Sigmoid colon (tissue), 6 donors: ENCODE measurements at regions not wholly inside any gene's neighbourhood (a gene's known extent, or its start where the extent isn't known, plus 50 kb on each side); places are given as distances from the start of the nearest gene placed in this dataset.

Source experiments
- DNase-seq: peaks from one replicate; pipeline ENCODE4 v3.0.0-alpha.2; 2019
- H3K27ac ChIP-seq, 4 donors: fragments of 200-600 bp; sonication (generic); one replicate each; pipeline ENCODE4 v1.5.1; 2016 to 2019; ENCODE audit warnings: mild to moderate bottlenecking in 1 of 4
- H3K27me3 ChIP-seq, 3 donors: fragments of 200-600 bp; sonication (generic); one replicate each; pipeline ENCODE4 v1.5.1; 2019; ENCODE audit warnings: mild to moderate bottlenecking in 1 of 3
- H3K36me3 ChIP-seq, 4 donors: fragments of 200-600 bp; sonication (generic); one replicate each; pipeline ENCODE4 v1.5.1; 2016 to 2019
- H3K4me1 ChIP-seq, 4 donors: fragments of 200-600 bp; sonication (generic); one replicate each; pipeline ENCODE4 v1.5.1; 2017 to 2019
- H3K4me3 ChIP-seq, 4 donors: fragments of 200-600 bp; sonication (generic); one replicate each; pipeline ENCODE4 v1.5.1; 2017 to 2019; ENCODE audit warnings: mild to moderate bottlenecking in 2 of 4, moderate library complexity in 1 of 4
- H3K9me3 ChIP-seq, 4 donors: fragments of 200-600 bp in 3 of 4; sonication (generic) in 3 of 4; one replicate each; pipeline versions ENCODE4 v1.5.1 to v1.6.1; 2013 to 2019
- EP300 ChIP-seq, 4 donors: sonication (generic); formaldehyde crosslinking; IDR thresholded peaks; one replicate each; pipeline ENCODE4 v1.6.1; 2017; ENCODE audit warnings: antibody characterized with exemption in 4 of 4
- POLR2A ChIP-seq, 2 donors: fragments of 450-650 bp; IDR thresholded peaks; one replicate each; pipeline ENCODE4 v1.6.1; 2016; ENCODE audit warnings: antibody characterized with exemption in 2 of 2, mild to moderate bottlenecking in 2 of 2, moderate library complexity in 2 of 2
- POLR2AphosphoS5 ChIP-seq, 4 donors: sonication (generic); formaldehyde crosslinking; IDR thresholded peaks; one replicate each; pipeline ENCODE4 v1.6.1; 2017; ENCODE audit warnings: antibody characterized with exemption in 4 of 4
- WGBS, 2 donors: extraction: QIAGEN DNeasy Blood & Tissue Kit; methylation state at CpG; one replicate each; pipeline ENCODE4 v1.1.7; 2013; 5-methylcytosine and 5-hydroxymethylcytosine counted together
- intact Hi-C: fragments of 100-400 bp; cut with DNase I; formaldehyde crosslinking; loops from one replicate; pipeline ENCODE4 v1.15.1; 2023
- TF ChIP-seq, protein P1 (sequence below), 4 experiments: fragments of 450-650 bp in 3 of 4; fragments of 200-600 bp in 1 of 4; IDR thresholded peaks; one replicate each; pipeline ENCODE4 v1.5.1; 2016 to 2019; ENCODE audit warnings: antibody characterized with exemption in 4 of 4, mild to moderate bottlenecking in 3 of 4, moderate library complexity in 2 of 4
- donor health status: healthy with polysubstance abuse.
- donor health status: healthy.

DNA sequence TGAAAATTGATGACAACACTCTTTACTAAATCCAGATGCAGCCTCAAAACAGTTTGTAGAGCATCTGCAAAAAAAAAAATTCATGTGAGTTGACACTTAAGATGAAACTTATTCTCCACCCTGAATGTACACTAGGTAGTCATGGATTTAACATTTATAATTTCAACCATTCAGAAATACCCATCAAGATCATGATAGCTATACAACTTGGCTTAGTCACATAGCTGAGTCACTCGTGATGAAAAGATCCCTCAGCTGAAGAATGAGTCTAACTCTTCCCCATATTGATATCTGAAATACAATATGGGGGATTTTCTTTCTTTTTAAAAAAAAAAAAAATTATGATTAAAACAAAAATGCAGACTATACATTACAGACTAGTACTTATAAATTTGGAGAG, 104.8 kb upstream of the PLEKHG7 start:
- Histone ChIP-seq H3K27ac (no peak overlapping the region), H3K36me3 (no peaks in the 10 kb centered on the region), H3K9me3 (peaks cover 0 to 8% (median 0%) of the 10 kb centered on the region in 4 donors), H3K27me3 (no peaks in the 10 kb centered on the region), H3K4me1 (no peaks in the 10 kb centered on the region), H3K4me3 (no peak overlapping the region)
- no peak for DNase-seq
- TF ChIP-seq EP300 (IDR thresholded peaks at IDR 0.05), result no peak
- intact Hi-C loops, result no loop called here
- WGBS, 2 donors, result 66 to 68% methylated on average over 1 of the region's 1 CpG

DNA sequence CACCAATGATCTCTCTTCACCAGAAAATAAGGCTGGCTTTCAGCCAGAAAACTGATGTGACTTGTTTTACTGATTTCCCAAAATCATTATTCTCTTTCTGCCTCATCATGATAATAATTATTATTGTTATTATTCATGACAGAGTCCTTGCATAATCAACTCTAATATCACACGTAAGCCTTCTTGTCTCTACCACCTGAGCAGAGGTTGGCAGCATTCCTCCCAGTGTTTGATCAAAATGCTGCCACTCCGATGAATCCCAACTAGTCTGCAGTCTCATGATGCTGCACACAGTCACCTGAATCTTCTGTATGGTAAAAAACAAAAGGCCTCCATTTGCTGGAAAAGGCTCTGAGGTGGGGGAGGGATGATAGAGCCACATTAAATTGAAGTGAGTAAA, 105.7 kb upstream of the PLEKHG7 start:
- WGBS, 2 donors, result 48 to 94% methylated on average over 2 of the region's 2 CpGs
- H3K36me3 ChIP-seq, result no peaks in the 10 kb centered on the region
- no peaks in the 10 kb centered on the region for H3K27me3 ChIP-seq
- no peak for TF ChIP-seq POLR2A (IDR thresholded peaks at IDR 0.05)
- TF ChIP-seq POLR2AphosphoS5 (IDR thresholded peaks at IDR 0.05), result no peak
- TF ChIP-seq EP300 (IDR thresholded peaks at IDR 0.05), result no peak
- TF ChIP-seq, protein P1, sequence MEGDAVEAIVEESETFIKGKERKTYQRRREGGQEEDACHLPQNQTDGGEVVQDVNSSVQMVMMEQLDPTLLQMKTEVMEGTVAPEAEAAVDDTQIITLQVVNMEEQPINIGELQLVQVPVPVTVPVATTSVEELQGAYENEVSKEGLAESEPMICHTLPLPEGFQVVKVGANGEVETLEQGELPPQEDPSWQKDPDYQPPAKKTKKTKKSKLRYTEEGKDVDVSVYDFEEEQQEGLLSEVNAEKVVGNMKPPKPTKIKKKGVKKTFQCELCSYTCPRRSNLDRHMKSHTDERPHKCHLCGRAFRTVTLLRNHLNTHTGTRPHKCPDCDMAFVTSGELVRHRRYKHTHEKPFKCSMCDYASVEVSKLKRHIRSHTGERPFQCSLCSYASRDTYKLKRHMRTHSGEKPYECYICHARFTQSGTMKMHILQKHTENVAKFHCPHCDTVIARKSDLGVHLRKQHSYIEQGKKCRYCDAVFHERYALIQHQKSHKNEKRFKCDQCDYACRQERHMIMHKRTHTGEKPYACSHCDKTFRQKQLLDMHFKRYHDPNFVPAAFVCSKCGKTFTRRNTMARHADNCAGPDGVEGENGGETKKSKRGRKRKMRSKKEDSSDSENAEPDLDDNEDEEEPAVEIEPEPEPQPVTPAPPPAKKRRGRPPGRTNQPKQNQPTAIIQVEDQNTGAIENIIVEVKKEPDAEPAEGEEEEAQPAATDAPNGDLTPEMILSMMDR (IDR thresholded peaks at IDR 0.05), result no peak
- no peak overlapping the region for H3K4me3 ChIP-seq
- H3K27ac ChIP-seq, result no peak overlapping the region
- intact Hi-C loops, result no loop called here
- no peak for DNase-seq
- no peaks in the 10 kb centered on the region for H3K4me1 ChIP-seq
- H3K9me3 ChIP-seq, result peaks cover 0 to 8% (median 0%) of the 10 kb centered on the region in 4 donors

DNA sequence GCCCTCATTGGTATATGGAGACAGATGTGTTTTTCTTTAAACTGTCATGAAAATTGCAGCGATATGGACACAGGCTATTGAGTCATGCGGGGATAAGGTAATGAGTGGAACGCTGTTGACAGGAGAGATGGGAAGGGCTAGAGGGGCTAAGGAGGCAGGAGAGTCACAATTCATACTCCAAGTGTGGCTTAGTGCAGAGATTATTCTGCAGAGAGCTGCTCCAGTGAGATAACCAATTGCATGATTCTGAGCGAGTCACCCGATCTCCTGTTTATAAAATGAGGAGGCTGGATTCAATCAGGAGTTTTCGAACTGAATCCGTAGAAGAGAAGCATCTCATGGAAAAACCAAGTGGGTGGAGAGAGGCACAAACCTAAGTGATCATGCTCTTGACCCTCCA, 106.4 kb upstream of the PLEKHG7 start:
- no peak overlapping the region for H3K27ac ChIP-seq
- H3K36me3 ChIP-seq, result no peaks in the 10 kb centered on the region
- intact Hi-C loops, result no loop called here
- no peak for DNase-seq
- WGBS, 2 donors, result 86 to 92% methylated on average over 7 of the region's 7 CpGs
- no peak overlapping the region for H3K4me3 ChIP-seq
- H3K9me3 ChIP-seq, result peaks cover 0 to 8% (median 0%) of the 10 kb centered on the region in 4 donors
- TF ChIP-seq POLR2AphosphoS5 (IDR thresholded peaks at IDR 0.05) (no peak), POLR2A (IDR thresholded peaks at IDR 0.05) (no peak), EP300 (IDR thresholded peaks at IDR 0.05) (no peak)
- TF ChIP-seq, protein P1 (IDR thresholded peaks at IDR 0.05), result no peak
- H3K4me1 ChIP-seq, result no peaks in the 10 kb centered on the region
- no peaks in the 10 kb centered on the region for H3K27me3 ChIP-seq

DNA sequence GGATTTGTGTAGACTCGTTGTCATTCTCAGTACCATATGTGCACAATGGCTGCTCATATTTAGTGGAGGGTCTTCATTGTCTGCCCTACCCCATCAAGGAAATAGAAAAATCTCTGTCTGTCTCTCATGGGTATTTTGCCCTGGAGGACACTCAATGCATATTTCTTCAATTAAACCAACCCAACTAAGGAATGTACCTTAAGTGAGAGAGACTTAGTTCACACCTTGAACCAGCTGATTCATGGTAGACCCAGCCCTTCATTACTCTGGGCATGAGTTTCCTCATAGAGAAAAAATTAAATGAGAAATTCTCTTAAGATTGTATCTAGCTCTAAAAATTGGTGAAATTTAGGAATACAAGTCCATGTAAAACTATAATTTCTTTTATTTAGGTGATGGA, 107.1 kb upstream of the PLEKHG7 start:
- intact Hi-C loops, result no loop called here
- Histone ChIP-seq H3K36me3 (no peaks in the 10 kb centered on the region), H3K27ac (no peak overlapping the region), H3K27me3 (no peaks in the 10 kb centered on the region), H3K4me3 (no peak overlapping the region), H3K4me1 (no peaks in the 10 kb centered on the region), H3K9me3 (peaks cover 0 to 7% (median 0%) of the 10 kb centered on the region in 4 donors)
- 97 to 98% methylated on average over 1 of the region's 1 CpG for WGBS, 2 donors
- no peak for DNase-seq
- TF ChIP-seq POLR2AphosphoS5 (IDR thresholded peaks at IDR 0.05), result no peak
- TF ChIP-seq EP300 (IDR thresholded peaks at IDR 0.05), result no peak
- no peak for TF ChIP-seq POLR2A (IDR thresholded peaks at IDR 0.05)
- TF ChIP-seq, protein P1 (IDR thresholded peaks at IDR 0.05), result no peak

DNA sequence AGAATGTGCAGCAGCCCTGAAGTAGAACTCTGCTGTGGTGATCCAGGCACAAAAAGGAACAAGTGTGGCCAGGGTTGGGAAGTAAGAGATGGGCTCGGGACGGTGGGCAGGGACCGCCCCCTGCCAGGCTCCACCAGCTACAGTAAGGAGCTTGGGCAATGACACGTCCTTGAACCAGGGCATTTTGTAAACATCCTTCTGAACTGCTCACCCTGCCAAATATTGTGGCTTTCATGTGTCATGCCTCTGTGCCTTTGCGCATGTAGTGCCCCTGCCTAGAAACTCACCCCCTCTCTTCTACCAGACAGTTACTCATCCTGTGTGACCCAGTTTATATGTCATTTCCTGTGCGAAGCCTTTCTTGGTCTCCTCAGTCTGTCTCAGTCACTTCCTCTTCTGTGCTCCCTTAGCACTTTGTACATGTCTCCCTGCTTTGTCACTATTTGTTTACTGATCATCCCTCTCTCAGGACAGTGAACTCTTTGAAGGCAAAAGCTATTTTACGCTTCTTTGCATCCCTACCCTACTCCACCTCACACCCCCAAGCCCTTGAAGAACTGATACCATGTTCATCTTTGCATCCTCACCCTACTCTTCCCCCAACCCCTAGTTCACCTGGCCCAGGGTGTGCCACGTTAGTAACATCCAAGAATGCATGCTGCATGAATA, 108.9 kb upstream of the PLEKHG7 start:
- intact Hi-C loops, result no loop called here
- H3K27ac ChIP-seq, result peak overlapping the region in 1 of 4 donors; percentile 26
- TF ChIP-seq POLR2A (IDR thresholded peaks at IDR 0.05) (no peak), EP300 (IDR thresholded peaks at IDR 0.05) (peak in 1 of 4 donors; percentile 31), POLR2AphosphoS5 (IDR thresholded peaks at IDR 0.05) (peak in 1 of 4 donors; percentile 48)
- TF ChIP-seq, protein P1 (IDR thresholded peaks at IDR 0.05), result no peak
- no peaks in the 10 kb centered on the region for H3K36me3 ChIP-seq
- no peak overlapping the region for H3K4me3 ChIP-seq
- no peaks in the 10 kb centered on the region for H3K4me1 ChIP-seq
- peak; percentile 61 for DNase-seq
- 53 to 79% methylated on average over 8 of the region's 8 CpGs for WGBS, 2 donors
- H3K27me3 ChIP-seq, result no peaks in the 10 kb centered on the region
- no peaks in the 10 kb centered on the region for H3K9me3 ChIP-seq
